WTC11 (cell line): ENCODE measurements at regions not wholly inside any gene's neighbourhood (a gene's known extent, or its start where the extent isn't known, plus 50 kb on each side); places are given as distances from the start of the nearest gene placed in this dataset.
"Not testable (repeated sequence)": the region's sequence is repeated elsewhere in the genome, so short reads cannot be mapped to it uniquely, and the experiment has no call there.

Experiments
- ATAC-seq: fragments of 200-7000 bp; cut with Tn5 transposase; 2 replicates; pipeline ENCODE4 v1.10.0; 2021; ENCODE audit warnings: mild to moderate bottlenecking, moderate library complexity
- CTCF ChIA-PET: fragments of 300-600 bp; sonication (Branson Sonifier 250); formaldehyde crosslinking; loops from one replicate; lab custom pipeline; 2021; ENCODE audit warnings: antibody characterized with exemption; lab: Charles Lee
- POLR2A ChIA-PET: fragments of 350-600 bp; sonication (Branson Sonifier 250); formaldehyde crosslinking; loops from one replicate; lab custom pipeline; 2021; ENCODE audit warnings: antibody characterized with exemption; lab: Charles Lee
- DNase-seq: peaks from one replicate; pipeline ENCODE4 v3.0.0; 2021; ENCODE audit warnings: low spot score
- H3K27ac Mint-ChIP-seq: 2 replicates; pipeline ENCODE4 v1.8.0; 2021; ENCODE audit warnings: mixed read lengths
- H3K27me3 Mint-ChIP-seq: 2 replicates; pipeline ENCODE4 v1.8.0; 2021; ENCODE audit warnings: low read depth, mild to moderate bottlenecking, moderate library complexity, mixed read lengths
- H3K36me3 Mint-ChIP-seq: 2 replicates; pipeline ENCODE4 v1.8.0; 2021; ENCODE audit warnings: mixed read lengths
- H3K4me1 Mint-ChIP-seq: 2 replicates; pipeline ENCODE4 v1.8.0; 2022; ENCODE audit warnings: mixed read lengths
- H3K4me3 Mint-ChIP-seq: 2 replicates; pipeline ENCODE4 v1.8.0; 2021; ENCODE audit warnings: mild to moderate bottlenecking, moderate library complexity, mixed read lengths
- H3K9me3 Mint-ChIP-seq: 2 replicates; pipeline ENCODE4 v1.8.0; 2021; ENCODE audit warnings: mixed read lengths
- CREM ChIP-seq: sonication (generic); formaldehyde crosslinking; IDR thresholded peaks from 2 replicates; pipeline ENCODE4 v1.8.1; 2022; ENCODE audit warnings: mild to moderate bottlenecking, missing genetic modification reagents, moderate library complexity
- E2F5 ChIP-seq: sonication (generic); formaldehyde crosslinking; IDR thresholded peaks from 2 replicates; pipeline ENCODE4 v1.8.1; 2022; ENCODE audit warnings: mild to moderate bottlenecking, moderate library complexity, missing genetic modification reagents
- FOXK1 ChIP-seq: sonication (generic); formaldehyde crosslinking; IDR thresholded peaks from 2 replicates; pipeline ENCODE4 v1.8.0; 2022; ENCODE audit warnings: mild to moderate bottlenecking, moderate library complexity, missing genetic modification reagents
- FOXP1 ChIP-seq: sonication (generic); formaldehyde crosslinking; IDR thresholded peaks from 2 replicates; pipeline ENCODE4 v1.8.0; 2022; ENCODE audit warnings: missing genetic modification reagents, mild to moderate bottlenecking, moderate library complexity, borderline replicate concordance
- GTF2I ChIP-seq: fragments of 250-450 bp; sonication (Bioruptor Pico); conservative IDR thresholded peaks from 2 replicates; pipeline ENCODE4 v1.4.0; 2021; ENCODE audit warnings: mild to moderate bottlenecking
- HMGA2 ChIP-seq: fragments of 250-450 bp; sonication (Bioruptor Pico); IDR thresholded peaks from 2 replicates; pipeline ENCODE4 v1.4.0; 2021; ENCODE audit warnings: mild to moderate bottlenecking, moderate library complexity
- JUN ChIP-seq: sonication (generic); formaldehyde crosslinking; IDR thresholded peaks from 2 replicates; pipeline ENCODE4 v1.8.0; 2023; ENCODE audit warnings: mild to moderate bottlenecking, missing genetic modification reagents
- MYBL2 ChIP-seq: sonication (generic); formaldehyde crosslinking; IDR thresholded peaks from 2 replicates; pipeline ENCODE4 v1.8.1; 2023; ENCODE audit warnings: mild to moderate bottlenecking, moderate library complexity, missing genetic modification reagents
- NFYB ChIP-seq: sonication (generic); formaldehyde crosslinking; conservative IDR thresholded peaks from 2 replicates; pipeline ENCODE4 v1.8.0; 2022; ENCODE audit warnings: low read depth, missing genetic modification reagents
- NR2C2 ChIP-seq: sonication (generic); formaldehyde crosslinking; IDR thresholded peaks from 2 replicates; pipeline ENCODE4 v1.8.0; 2022; ENCODE audit warnings: mild to moderate bottlenecking, missing genetic modification reagents
- RORB ChIP-seq: fragments of 250-450 bp; sonication (Bioruptor Pico); IDR thresholded peaks from 2 replicates; pipeline ENCODE4 v1.9.0; 2021; ENCODE audit warnings: mild to moderate bottlenecking
- SP1 ChIP-seq: sonication (generic); formaldehyde crosslinking; conservative IDR thresholded peaks from 2 replicates; pipeline ENCODE4 v1.8.1; 2022; ENCODE audit warnings: missing genetic modification reagents
- TCF7 ChIP-seq: sonication (generic); formaldehyde crosslinking; IDR thresholded peaks from 2 replicates; pipeline ENCODE4 v1.8.0; 2022; ENCODE audit warnings: mild to moderate bottlenecking, low read depth, missing genetic modification reagents, moderate library complexity
- TEAD1 ChIP-seq: sonication (generic); formaldehyde crosslinking; IDR thresholded peaks from 2 replicates; pipeline ENCODE4 v1.8.0; 2022; ENCODE audit warnings: mild to moderate bottlenecking, missing genetic modification reagents
- ZBTB43 ChIP-seq: sonication (generic); formaldehyde crosslinking; IDR thresholded peaks from 2 replicates; pipeline ENCODE4 v1.8.1; 2023; ENCODE audit warnings: mild to moderate bottlenecking, missing genetic modification reagents
- ZMAT4 ChIP-seq: fragments of 250-450 bp; sonication (Bioruptor Pico); IDR thresholded peaks from 2 replicates; pipeline ENCODE4 v1.9.0; 2021; ENCODE audit warnings: mild to moderate bottlenecking
- ZNF232 ChIP-seq: sonication (generic); formaldehyde crosslinking; IDR thresholded peaks from 2 replicates; pipeline ENCODE4 v1.8.0; 2022; ENCODE audit warnings: mild to moderate bottlenecking, missing genetic modification reagents
- ZNF396 ChIP-seq: fragments of 250-450 bp; sonication (Bioruptor Pico); IDR thresholded peaks from 2 replicates; pipeline ENCODE4 v1.8.0; 2021; ENCODE audit warnings: mild to moderate bottlenecking, moderate library complexity, borderline replicate concordance
- ZNF416 ChIP-seq: fragments of 250-450 bp; sonication (Bioruptor Pico); IDR thresholded peaks from 2 replicates; pipeline ENCODE4 v1.9.0; 2021; ENCODE audit warnings: mild to moderate bottlenecking, inconsistent platforms
- ZNF423 ChIP-seq: fragments of 250-450 bp; sonication (Bioruptor Pico); IDR thresholded peaks from 2 replicates; pipeline ENCODE4 v2.1.2; 2022; ENCODE audit warnings: mild to moderate bottlenecking, moderate library complexity
- TF ChIP-seq, protein P1 (sequence below): fragments of 250-450 bp; sonication (Bioruptor Pico); IDR thresholded peaks from 2 replicates; pipeline ENCODE4 v1.8.0; 2021; ENCODE audit warnings: mild to moderate bottlenecking
- TF ChIP-seq, protein P2 (sequence below): sonication (generic); formaldehyde crosslinking; IDR thresholded peaks from 2 replicates; pipeline ENCODE4 v1.8.0; 2023; ENCODE audit warnings: mild to moderate bottlenecking, missing genetic modification reagents
- TF ChIP-seq, protein P3 (sequence below): sonication (generic); formaldehyde crosslinking; IDR thresholded peaks from 2 replicates; pipeline ENCODE4 v1.8.1; 2023; ENCODE audit warnings: mild to moderate bottlenecking, moderate library complexity, missing genetic modification reagents

- H3K27ac Mint-ChIP-seq, result no peak overlapping the region
- peaks cover 20% of the 10 kb centered on the region for H3K9me3 Mint-ChIP-seq
- CTCF ChIA-PET, result no interaction called here
- DNase-seq (no peak), ATAC-seq (no peak)
- H3K27me3 Mint-ChIP-seq, result no peaks in the 10 kb centered on the region
- POLR2A ChIA-PET, result no interaction called here
- H3K4me1 Mint-ChIP-seq, result peaks cover 24% of the 10 kb centered on the region
- TF ChIP-seq E2F5 (no peak), JUN (CRISPR knock-in tag) (no peak), FOXP1 (CRISPR knock-in tag) (no peak), ZNF232 (CRISPR knock-in tag) (no peak), ZNF396 (CRISPR knock-in tag) (no peak), SP1 (CRISPR knock-in tag) (no peak)
- TF ChIP-seq, all 79 proteins: peak for 0
- Mint-ChIP-seq H3K4me3 (no peak overlapping the region), H3K36me3 (peaks cover 18% of the 10 kb centered on the region)
Measured at GRCh38 chr5:51230336-51230735, 152.9 kb upstream of the ISL1 start.

- TF ChIP-seq TEAD1 (no peak), ZBTB43 (CRISPR knock-in tag) (no peak)
- TF ChIP-seq, protein P1, sequence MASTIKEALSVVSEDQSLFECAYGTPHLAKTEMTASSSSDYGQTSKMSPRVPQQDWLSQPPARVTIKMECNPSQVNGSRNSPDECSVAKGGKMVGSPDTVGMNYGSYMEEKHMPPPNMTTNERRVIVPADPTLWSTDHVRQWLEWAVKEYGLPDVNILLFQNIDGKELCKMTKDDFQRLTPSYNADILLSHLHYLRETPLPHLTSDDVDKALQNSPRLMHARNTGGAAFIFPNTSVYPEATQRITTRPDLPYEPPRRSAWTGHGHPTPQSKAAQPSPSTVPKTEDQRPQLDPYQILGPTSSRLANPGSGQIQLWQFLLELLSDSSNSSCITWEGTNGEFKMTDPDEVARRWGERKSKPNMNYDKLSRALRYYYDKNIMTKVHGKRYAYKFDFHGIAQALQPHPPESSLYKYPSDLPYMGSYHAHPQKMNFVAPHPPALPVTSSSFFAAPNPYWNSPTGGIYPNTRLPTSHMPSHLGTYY (CRISPR knock-in tag), result no peak
- no peaks in the 10 kb centered on the region for H3K27me3 Mint-ChIP-seq
- no peak overlapping the region for H3K27ac Mint-ChIP-seq
- POLR2A ChIA-PET, result no interaction called here
- CTCF ChIA-PET, result no interaction called here
- H3K4me3 Mint-ChIP-seq, result no peak overlapping the region
- DNase-seq, result no peak
- no peaks in the 10 kb centered on the region for H3K4me1 Mint-ChIP-seq
- H3K9me3 Mint-ChIP-seq, result no peaks in the 10 kb centered on the region
- ATAC-seq, result no peak
- no peaks in the 10 kb centered on the region for H3K36me3 Mint-ChIP-seq
Measured at GRCh38 chr5:51242456-51242855, 140.8 kb upstream of the ISL1 start.

DNA sequence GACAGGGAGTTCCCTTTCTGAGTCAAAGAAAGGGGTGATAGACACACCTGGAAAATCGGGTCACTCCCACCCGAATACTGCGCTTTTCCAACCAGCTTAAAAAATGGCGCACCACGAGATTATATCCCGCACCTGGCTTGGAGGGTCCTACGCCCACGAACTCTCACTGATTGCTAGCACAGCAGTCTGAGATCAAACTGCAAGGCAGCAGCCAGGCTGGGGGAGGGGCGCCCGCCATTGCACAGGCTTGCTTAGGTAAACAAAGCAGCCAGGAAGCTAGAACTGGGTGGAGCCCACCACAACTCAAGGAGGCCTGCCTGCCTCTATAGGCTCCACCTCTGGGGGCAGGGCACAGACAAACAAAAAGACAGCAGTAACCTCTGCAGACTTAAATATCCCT lies 132.3 kb upstream of the ISL1 start:
- ATAC-seq, CTCF ChIA-PET, POLR2A ChIA-PET, H3K27me3 Mint-ChIP-seq, H3K4me3 Mint-ChIP-seq: not testable (repeated sequence)
- peaks cover 19% of the 10 kb centered on the region for H3K9me3 Mint-ChIP-seq
- TF ChIP-seq, protein P2, sequence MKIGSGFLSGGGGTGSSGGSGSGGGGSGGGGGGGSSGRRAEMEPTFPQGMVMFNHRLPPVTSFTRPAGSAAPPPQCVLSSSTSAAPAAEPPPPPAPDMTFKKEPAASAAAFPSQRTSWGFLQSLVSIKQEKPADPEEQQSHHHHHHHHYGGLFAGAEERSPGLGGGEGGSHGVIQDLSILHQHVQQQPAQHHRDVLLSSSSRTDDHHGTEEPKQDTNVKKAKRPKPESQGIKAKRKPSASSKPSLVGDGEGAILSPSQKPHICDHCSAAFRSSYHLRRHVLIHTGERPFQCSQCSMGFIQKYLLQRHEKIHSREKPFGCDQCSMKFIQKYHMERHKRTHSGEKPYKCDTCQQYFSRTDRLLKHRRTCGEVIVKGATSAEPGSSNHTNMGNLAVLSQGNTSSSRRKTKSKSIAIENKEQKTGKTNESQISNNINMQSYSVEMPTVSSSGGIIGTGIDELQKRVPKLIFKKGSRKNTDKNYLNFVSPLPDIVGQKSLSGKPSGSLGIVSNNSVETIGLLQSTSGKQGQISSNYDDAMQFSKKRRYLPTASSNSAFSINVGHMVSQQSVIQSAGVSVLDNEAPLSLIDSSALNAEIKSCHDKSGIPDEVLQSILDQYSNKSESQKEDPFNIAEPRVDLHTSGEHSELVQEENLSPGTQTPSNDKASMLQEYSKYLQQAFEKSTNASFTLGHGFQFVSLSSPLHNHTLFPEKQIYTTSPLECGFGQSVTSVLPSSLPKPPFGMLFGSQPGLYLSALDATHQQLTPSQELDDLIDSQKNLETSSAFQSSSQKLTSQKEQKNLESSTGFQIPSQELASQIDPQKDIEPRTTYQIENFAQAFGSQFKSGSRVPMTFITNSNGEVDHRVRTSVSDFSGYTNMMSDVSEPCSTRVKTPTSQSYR, result peak; percentile 73
- TF ChIP-seq FOXP1 (CRISPR knock-in tag) (peak; percentile 58; the same call in 1 of the 2 replicates), SP1 (CRISPR knock-in tag) (0 out of 2 replicates have a peak, but pooled peaks have one; percentile 43), FOXK1 (CRISPR knock-in tag) (0 out of 2 replicates have a peak, but pooled peaks have one; percentile 27)
- peaks cover 15% of the 10 kb centered on the region for H3K36me3 Mint-ChIP-seq
- H3K27ac Mint-ChIP-seq, result 0 out of 2 replicates have a peak overlapping the region, but pooled peaks have one; percentile 21
- peak; percentile 67 for DNase-seq
- H3K4me1 Mint-ChIP-seq, result peaks cover 12% of the 10 kb centered on the region

GRCh38 chr5:51271261-51271660 lies 112.0 kb upstream of the ISL1 start:
- ChIA-PET POLR2A (no interaction called here), CTCF (no interaction called here)
- H3K4me1 Mint-ChIP-seq, result peaks cover 31% of the 10 kb centered on the region
- H3K27me3 Mint-ChIP-seq, result peaks cover 3% of the 10 kb centered on the region; the same call in 1 of the 2 replicates
- peak; percentile 64 for ATAC-seq
- H3K4me3 Mint-ChIP-seq, result no peak overlapping the region
- H3K36me3 Mint-ChIP-seq, result no peaks in the 10 kb centered on the region
- DNase-seq, result no peak
- peak overlapping the region; percentile 4; the same call in 1 of the 2 replicates for H3K27ac Mint-ChIP-seq
- TF ChIP-seq NFYB (CRISPR knock-in tag) (no peak), ZNF416 (no peak), ZMAT4 (CRISPR knock-in tag) (no peak), RORB (no peak), TCF7 (CRISPR knock-in tag) (no peak), ZNF423 (CRISPR knock-in tag) (no peak), MYBL2 (no peak), NR2C2 (CRISPR knock-in tag) (no peak), CREM (no peak), SP1 (CRISPR knock-in tag) (no peak), GTF2I (CRISPR knock-in tag) (no peak), HMGA2 (CRISPR knock-in tag) (no peak)
- TF ChIP-seq, protein P3, sequence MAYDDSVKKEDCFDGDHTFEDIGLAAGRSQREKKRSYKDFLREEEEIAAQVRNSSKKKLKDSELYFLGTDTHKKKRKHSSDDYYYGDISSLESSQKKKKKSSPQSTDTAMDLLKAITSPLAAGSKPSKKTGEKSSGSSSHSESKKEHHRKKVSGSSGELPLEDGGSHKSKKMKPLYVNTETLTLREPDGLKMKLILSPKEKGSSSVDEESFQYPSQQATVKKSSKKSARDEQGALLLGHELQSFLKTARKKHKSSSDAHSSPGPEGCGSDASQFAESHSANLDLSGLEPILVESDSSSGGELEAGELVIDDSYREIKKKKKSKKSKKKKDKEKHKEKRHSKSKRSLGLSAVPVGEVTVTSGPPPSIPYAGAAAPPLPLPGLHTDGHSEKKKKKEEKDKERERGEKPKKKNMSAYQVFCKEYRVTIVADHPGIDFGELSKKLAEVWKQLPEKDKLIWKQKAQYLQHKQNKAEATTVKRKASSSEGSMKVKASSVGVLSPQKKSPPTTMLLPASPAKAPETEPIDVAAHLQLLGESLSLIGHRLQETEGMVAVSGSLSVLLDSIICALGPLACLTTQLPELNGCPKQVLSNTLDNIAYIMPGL, result no peak
- H3K9me3 Mint-ChIP-seq, result peaks cover 5% of the 10 kb centered on the region
